ENCODE measurements at regions not wholly inside any gene's neighbourhood (a gene's known extent, or its start where the extent isn't known, plus 50 kb on each side); places are given as distances from the start of the nearest gene placed in this dataset.
A peak's percentile ranks its signal among the peaks of the same experiment; 100 is the strongest.

DNA sequence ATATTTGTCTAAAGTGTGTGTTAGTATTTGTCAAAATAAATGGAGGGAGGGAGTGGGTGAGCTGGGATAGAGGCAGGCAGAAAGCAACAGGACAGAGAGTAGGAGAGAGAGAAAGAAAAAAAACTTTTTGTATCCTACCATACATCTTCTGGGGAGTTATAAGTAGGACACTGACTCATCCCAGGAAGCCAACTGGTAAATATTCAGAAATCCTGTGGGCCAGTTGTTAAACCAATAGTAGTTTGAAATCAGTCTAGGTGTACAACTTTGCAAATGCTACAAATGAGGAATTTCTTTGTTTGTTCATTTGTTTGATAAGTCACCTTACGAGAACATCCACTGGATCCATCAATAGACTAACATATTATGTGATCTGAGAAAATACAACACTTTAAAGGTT lies 980.9 kb downstream of the GATA3 start:
- Histone ChIP-seq H3K4me1 (ENCODE audit: control insufficient read depth, low read depth, low read length) (no peaks in the 10 kb centered on the region), H3K4me3 (ENCODE audit: low read length) (no peak overlapping the region), H3K9ac (ENCODE audit: low read length) (no peak overlapping the region), H3K4ac (ENCODE audit: low read depth, low read length) (no peak overlapping the region), H3K18ac (ENCODE audit: low read length) (no peak overlapping the region), H3K79me2 (ENCODE audit: control insufficient read depth, insufficient read depth, low read length) (no peaks in the 10 kb centered on the region), H3K27me3 (ENCODE audit: insufficient read depth, low read length, poor library complexity) (no peaks in the 10 kb centered on the region), H3K79me1 (ENCODE audit: low read length) (no peaks in the 10 kb centered on the region), H2BK15ac (replicated peaks; ENCODE audit: low read depth) (no peak overlapping the region), H4K5ac (ENCODE audit: low read length) (no peak overlapping the region), H3K56ac (ENCODE audit: low read length) (no peak overlapping the region), H3K4me2 (ENCODE audit: low read length) (no peak overlapping the region), H4K8ac (ENCODE audit: low read depth, low read length) (no peak overlapping the region), H3K23ac (ENCODE audit: low read length) (no peak overlapping the region), H2BK120ac (ENCODE audit: low read depth, low read length) (no peak overlapping the region), H2AK5ac (ENCODE audit: low read length) (no peak overlapping the region), H3K27ac (ENCODE audit: low read depth, low read length) (no peak overlapping the region), H3K36me3 (ENCODE audit: control insufficient read depth, insufficient read depth, low read length) (no peaks in the 10 kb centered on the region), H2BK5ac (ENCODE audit: low read length) (no peak overlapping the region)
- DNase-seq, result no peak
- WGBS (ENCODE audit: extremely low coverage, insufficient coverage, low lambda C conversion rate), result no CpG with 5 or more reads among the region's 1 CpG

DNA sequence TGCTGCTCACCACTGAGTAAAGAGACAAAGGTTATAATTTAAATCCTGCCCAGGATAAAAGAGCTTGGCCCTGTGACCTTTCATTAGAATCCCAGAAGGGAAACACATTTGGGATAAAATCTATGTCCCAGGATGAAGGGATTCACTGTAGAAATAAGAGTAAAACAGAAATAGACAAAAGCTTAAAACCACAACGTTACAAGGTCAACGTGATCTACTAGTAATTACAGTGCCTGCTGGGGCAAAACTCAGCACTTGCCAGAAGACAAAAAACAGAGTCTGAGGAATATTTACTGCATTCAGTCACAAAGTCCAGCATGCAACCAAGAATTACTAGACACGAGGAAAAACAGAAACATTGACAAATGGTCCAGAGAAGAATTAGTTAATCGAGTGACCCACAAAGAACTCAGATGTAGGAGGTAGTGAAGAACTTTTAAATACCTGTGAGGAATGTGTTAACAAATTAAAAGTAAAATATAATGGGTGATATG lies 982.3 kb downstream of the GATA3 start:
- no peaks in the 10 kb centered on the region for H3K4me1 ChIP-seq (ENCODE audit: control insufficient read depth, low read depth, low read length)
- no peak overlapping the region for H3K18ac ChIP-seq (ENCODE audit: low read length)
- H3K79me2 ChIP-seq (ENCODE audit: control insufficient read depth, insufficient read depth, low read length), result no peaks in the 10 kb centered on the region
- no peak overlapping the region for H3K4ac ChIP-seq (ENCODE audit: low read depth, low read length)
- no peaks in the 10 kb centered on the region for H3K27me3 ChIP-seq (ENCODE audit: insufficient read depth, low read length, poor library complexity)
- no peak overlapping the region for H3K4me2 ChIP-seq (ENCODE audit: low read length)
- no peak overlapping the region for H3K4me3 ChIP-seq (ENCODE audit: low read length)
- no peak overlapping the region for H3K23ac ChIP-seq (ENCODE audit: low read length)
- H2BK120ac ChIP-seq (ENCODE audit: low read depth, low read length), result no peak overlapping the region
- DNase-seq, result no peak
- no peak overlapping the region for H2AK5ac ChIP-seq (ENCODE audit: low read length)
- H3K79me1 ChIP-seq (ENCODE audit: low read length), result no peaks in the 10 kb centered on the region
- no peak overlapping the region for H3K27ac ChIP-seq (ENCODE audit: low read depth, low read length)
- no peak overlapping the region for H2BK5ac ChIP-seq (ENCODE audit: low read length)
- WGBS (ENCODE audit: extremely low coverage, insufficient coverage, low lambda C conversion rate), result no CpG with 5 or more reads among the region's 4 CpGs
- no peak overlapping the region for H4K8ac ChIP-seq (ENCODE audit: low read depth, low read length)
- no peak overlapping the region for H3K9ac ChIP-seq (ENCODE audit: low read length)
- H3K36me3 ChIP-seq (ENCODE audit: control insufficient read depth, insufficient read depth, low read length), result no peaks in the 10 kb centered on the region
- no peak overlapping the region for H4K5ac ChIP-seq (ENCODE audit: low read length)
- no peak overlapping the region for H2BK15ac ChIP-seq (replicated peaks; ENCODE audit: low read depth)
- H3K56ac ChIP-seq (ENCODE audit: low read length), result no peak overlapping the region

GRCh38 chr10:9038146-9038714 lies 983.7 kb downstream of the GATA3 start:
- no peak overlapping the region for H3K18ac ChIP-seq (ENCODE audit: low read length)
- no peaks in the 10 kb centered on the region for H3K79me2 ChIP-seq (ENCODE audit: control insufficient read depth, insufficient read depth, low read length)
- no peak overlapping the region for H3K56ac ChIP-seq (ENCODE audit: low read length)
- no peak overlapping the region for H3K27ac ChIP-seq (ENCODE audit: low read depth, low read length)
- H3K4me3 ChIP-seq (ENCODE audit: low read length), result no peak overlapping the region
- H3K27me3 ChIP-seq (ENCODE audit: insufficient read depth, low read length, poor library complexity), result no peaks in the 10 kb centered on the region
- no peak overlapping the region for H2BK15ac ChIP-seq (replicated peaks; ENCODE audit: low read depth)
- H4K8ac ChIP-seq (ENCODE audit: low read depth, low read length), result no peak overlapping the region
- H3K23ac ChIP-seq (ENCODE audit: low read length), result no peak overlapping the region
- no peak for DNase-seq
- no peaks in the 10 kb centered on the region for H3K36me3 ChIP-seq (ENCODE audit: control insufficient read depth, insufficient read depth, low read length)
- H2AK5ac ChIP-seq (ENCODE audit: low read length), result no peak overlapping the region
- H3K4me1 ChIP-seq (ENCODE audit: control insufficient read depth, low read depth, low read length), result no peaks in the 10 kb centered on the region
- no CpG with 5 or more reads among the region's 4 CpGs for WGBS (ENCODE audit: extremely low coverage, insufficient coverage, low lambda C conversion rate)
- no peak overlapping the region for H3K9ac ChIP-seq (ENCODE audit: low read length)
- H3K4ac ChIP-seq (ENCODE audit: low read depth, low read length), result no peak overlapping the region
- no peak overlapping the region for H4K5ac ChIP-seq (ENCODE audit: low read length)
- H2BK120ac ChIP-seq (ENCODE audit: low read depth, low read length), result no peak overlapping the region
- H2BK5ac ChIP-seq (ENCODE audit: low read length), result no peak overlapping the region
- no peaks in the 10 kb centered on the region for H3K79me1 ChIP-seq (ENCODE audit: low read length)
- H3K4me2 ChIP-seq (ENCODE audit: low read length), result no peak overlapping the region

DNA sequence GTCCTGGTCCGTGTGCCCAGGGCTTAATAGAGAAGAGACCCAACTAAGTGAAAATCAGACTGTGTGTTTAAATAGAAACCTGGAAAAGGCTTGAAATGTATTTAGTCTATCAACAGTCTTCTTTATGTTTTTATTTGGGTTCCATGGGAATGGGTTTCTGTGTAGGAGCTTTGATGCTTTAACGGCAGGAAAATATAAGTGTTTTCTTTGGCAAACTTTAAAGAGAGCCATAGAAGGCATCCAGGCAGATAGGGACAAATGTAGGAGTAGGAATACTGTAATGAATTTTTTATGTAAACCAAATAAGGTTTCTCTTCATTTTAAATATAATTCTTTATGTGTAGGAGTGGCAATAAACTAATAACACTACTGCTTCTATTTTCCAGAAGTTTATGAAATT lies 989.0 kb downstream of the GATA3 start:
- no peaks in the 10 kb centered on the region for H3K27me3 ChIP-seq (ENCODE audit: insufficient read depth, low read length, poor library complexity)
- no peak overlapping the region for H4K5ac ChIP-seq (ENCODE audit: low read length)
- no peaks in the 10 kb centered on the region for H3K36me3 ChIP-seq (ENCODE audit: control insufficient read depth, insufficient read depth, low read length)
- H3K79me1 ChIP-seq (ENCODE audit: low read length), result no peaks in the 10 kb centered on the region
- H2AK5ac ChIP-seq (ENCODE audit: low read length), result no peak overlapping the region
- no peak overlapping the region for H3K56ac ChIP-seq (ENCODE audit: low read length)
- H3K4me2 ChIP-seq (ENCODE audit: low read length), result no peak overlapping the region
- H3K79me2 ChIP-seq (ENCODE audit: control insufficient read depth, insufficient read depth, low read length), result no peaks in the 10 kb centered on the region
- no peak overlapping the region for H3K4me3 ChIP-seq (ENCODE audit: low read length)
- H4K8ac ChIP-seq (ENCODE audit: low read depth, low read length), result no peak overlapping the region
- H2BK5ac ChIP-seq (ENCODE audit: low read length), result no peak overlapping the region
- H3K9ac ChIP-seq (ENCODE audit: low read length), result no peak overlapping the region
- no CpG with 5 or more reads among the region's 2 CpGs for WGBS (ENCODE audit: extremely low coverage, insufficient coverage, low lambda C conversion rate)
- DNase-seq, result no peak
- no peak overlapping the region for H2BK120ac ChIP-seq (ENCODE audit: low read depth, low read length)
- no peak overlapping the region for H2BK15ac ChIP-seq (replicated peaks; ENCODE audit: low read depth)
- H3K4me1 ChIP-seq (ENCODE audit: control insufficient read depth, low read depth, low read length), result no peaks in the 10 kb centered on the region
- no peak overlapping the region for H3K4ac ChIP-seq (ENCODE audit: low read depth, low read length)
- H3K23ac ChIP-seq (ENCODE audit: low read length), result no peak overlapping the region
- H3K18ac ChIP-seq (ENCODE audit: low read length), result no peak overlapping the region
- no peak overlapping the region for H3K27ac ChIP-seq (ENCODE audit: low read depth, low read length)

DNA sequence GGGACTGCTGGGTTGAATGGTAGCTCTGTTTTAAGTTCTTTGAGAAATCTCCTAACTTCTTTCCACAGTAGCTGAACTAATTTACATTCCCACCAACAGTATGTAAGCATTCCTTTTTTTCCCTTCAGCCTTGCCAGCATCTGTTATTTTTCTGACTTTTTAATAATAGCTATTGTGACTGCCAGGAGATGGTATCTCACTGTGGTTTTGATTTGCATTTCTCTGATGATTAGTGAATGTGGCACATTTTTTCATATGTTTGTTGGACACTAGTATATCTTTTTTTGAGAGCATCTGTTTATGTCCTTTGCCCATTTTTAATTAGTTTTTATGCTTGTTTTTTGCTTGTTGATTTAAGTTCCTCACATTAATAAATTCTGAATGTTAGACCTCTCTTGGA lies 990.8 kb downstream of the GATA3 start:
- Histone ChIP-seq H2BK120ac (ENCODE audit: low read depth, low read length) (no peak overlapping the region), H2AK5ac (ENCODE audit: low read length) (no peak overlapping the region), H3K36me3 (ENCODE audit: control insufficient read depth, insufficient read depth, low read length) (no peaks in the 10 kb centered on the region), H3K9ac (ENCODE audit: low read length) (no peak overlapping the region), H3K79me2 (ENCODE audit: control insufficient read depth, insufficient read depth, low read length) (no peaks in the 10 kb centered on the region), H4K5ac (ENCODE audit: low read length) (no peak overlapping the region), H3K27me3 (ENCODE audit: insufficient read depth, low read length, poor library complexity) (no peaks in the 10 kb centered on the region), H3K4ac (ENCODE audit: low read depth, low read length) (no peak overlapping the region), H3K23ac (ENCODE audit: low read length) (no peak overlapping the region), H3K4me1 (ENCODE audit: control insufficient read depth, low read depth, low read length) (no peaks in the 10 kb centered on the region), H3K18ac (ENCODE audit: low read length) (no peak overlapping the region), H2BK5ac (ENCODE audit: low read length) (no peak overlapping the region), H4K8ac (ENCODE audit: low read depth, low read length) (no peak overlapping the region), H3K56ac (ENCODE audit: low read length) (no peak overlapping the region), H3K27ac (ENCODE audit: low read depth, low read length) (no peak overlapping the region), H2BK15ac (replicated peaks; ENCODE audit: low read depth) (no peak overlapping the region), H3K4me3 (ENCODE audit: low read length) (no peak overlapping the region), H3K4me2 (ENCODE audit: low read length) (no peak overlapping the region), H3K79me1 (ENCODE audit: low read length) (no peaks in the 10 kb centered on the region)
- no peak for DNase-seq

DNA sequence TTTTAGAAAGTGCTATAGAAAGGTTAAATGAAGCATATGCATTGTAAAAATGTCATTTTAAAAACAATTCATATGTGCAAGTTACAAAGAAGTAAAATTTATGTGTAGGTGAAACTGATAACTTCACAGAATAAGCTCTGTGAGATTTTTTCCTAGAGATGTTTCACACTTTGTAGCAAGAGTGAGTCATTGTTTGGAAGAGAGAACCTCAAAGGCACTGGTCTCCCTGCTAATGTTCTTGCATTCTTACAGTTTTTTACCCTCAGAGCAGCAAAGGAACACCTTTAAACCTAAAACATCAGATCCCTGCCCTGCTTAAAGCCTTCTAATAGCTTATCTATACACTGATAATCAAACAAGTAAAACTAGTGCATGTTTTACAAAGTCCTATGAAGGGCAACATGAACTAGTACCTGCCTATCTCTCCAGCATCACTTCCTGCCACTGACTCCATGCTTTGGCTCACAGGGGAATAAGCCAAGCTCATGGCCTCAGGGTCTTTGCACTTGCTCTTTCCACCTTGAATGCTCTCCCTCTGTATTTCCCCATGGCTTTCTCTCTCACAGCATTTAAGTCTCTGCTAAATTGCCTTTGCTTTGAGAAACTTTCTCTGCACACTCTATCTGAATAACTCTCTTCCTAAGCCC lies 997.0 kb downstream of the GATA3 start:
- Histone ChIP-seq H2BK5ac (ENCODE audit: low read length) (no peak overlapping the region), H3K9ac (ENCODE audit: low read length) (no peak overlapping the region), H3K36me3 (ENCODE audit: control insufficient read depth, insufficient read depth, low read length) (no peaks in the 10 kb centered on the region), H3K27ac (ENCODE audit: low read depth, low read length) (no peak overlapping the region), H3K4me1 (ENCODE audit: control insufficient read depth, low read depth, low read length) (no peaks in the 10 kb centered on the region), H3K79me2 (ENCODE audit: control insufficient read depth, insufficient read depth, low read length) (no peaks in the 10 kb centered on the region), H2BK120ac (ENCODE audit: low read depth, low read length) (no peak overlapping the region), H3K56ac (ENCODE audit: low read length) (no peak overlapping the region), H3K27me3 (ENCODE audit: insufficient read depth, low read length, poor library complexity) (no peaks in the 10 kb centered on the region), H2BK15ac (replicated peaks; ENCODE audit: low read depth) (no peak overlapping the region), H3K4ac (ENCODE audit: low read depth, low read length) (no peak overlapping the region), H3K4me2 (ENCODE audit: low read length) (no peak overlapping the region), H3K23ac (ENCODE audit: low read length) (no peak overlapping the region), H3K79me1 (ENCODE audit: low read length) (no peaks in the 10 kb centered on the region), H4K5ac (ENCODE audit: low read length) (no peak overlapping the region), H4K8ac (ENCODE audit: low read depth, low read length) (no peak overlapping the region), H3K18ac (ENCODE audit: low read length) (no peak overlapping the region), H2AK5ac (ENCODE audit: low read length) (no peak overlapping the region), H3K4me3 (ENCODE audit: low read length) (no peak overlapping the region)
- peak; percentile 13 for DNase-seq

Data from mesendoderm (in vitro differentiated cells).